GM21737 (cell line): ENCODE measurements at regions not wholly inside any gene's neighbourhood (a gene's known extent, or its start where the extent isn't known, plus 50 kb on each side); places are given as distances from the start of the nearest gene placed in this dataset.

ENCODE experiments used
- ATAC-seq: cut with Tn5 transposase; IDR thresholded peaks from one replicate; pipeline ENCODE4 v1.9.1; 2021; ENCODE audit warnings: mild to moderate bottlenecking, moderate library complexity; ENCODE audit not compliant: unreplicated experiment

- no peak for ATAC-seq
These were observed 64.0 kb downstream of the BMP2 start for GRCh38 chr20:6831461-6831860.

- no peak for ATAC-seq
These were observed 65.3 kb downstream of the BMP2 start for GRCh38 chr20:6832811-6833210.

- ATAC-seq, result no peak
These were observed 68.1 kb downstream of the BMP2 start for GRCh38 chr20:6835609-6836008.

- no peak for ATAC-seq
These were observed 69.4 kb downstream of the BMP2 start for GRCh38 chr20:6836821-6837374.

GRCh38 chr20:6837730-6838129, 70.2 kb downstream of the BMP2 start:
- no peak for ATAC-seq

GRCh38 chr20:6838181-6838826, 70.8 kb downstream of the BMP2 start:
- ATAC-seq, result no peak

- no peak for ATAC-seq
These were observed 73.6 kb downstream of the BMP2 start for GRCh38 chr20:6841128-6841527.

GRCh38 chr20:6845141-6845540, 77.7 kb downstream of the BMP2 start:
- ATAC-seq, result no peak

- no peak for ATAC-seq
These were observed 80.6 kb downstream of the BMP2 start for GRCh38 chr20:6848041-6848440.

- no peak for ATAC-seq
These were observed 81.5 kb downstream of the BMP2 start for GRCh38 chr20:6848992-6849391.

- ATAC-seq, result no peak
These were observed 83.7 kb downstream of the BMP2 start for GRCh38 chr20:6851136-6851535.

- no peak for ATAC-seq
These were observed 85.0 kb downstream of the BMP2 start for GRCh38 chr20:6852478-6852877.

- no peak for ATAC-seq
These were observed 87.6 kb downstream of the BMP2 start for GRCh38 chr20:6855104-6855503.

GRCh38 chr20:6855796-6856195, 88.3 kb downstream of the BMP2 start:
- no peak for ATAC-seq

GRCh38 chr20:6857927-6858326, 90.4 kb downstream of the BMP2 start:
- no peak for ATAC-seq

- ATAC-seq, result no peak
These were observed 95.9 kb downstream of the BMP2 start for GRCh38 chr20:6863355-6863754.

GRCh38 chr20:6863798-6864201, 96.3 kb downstream of the BMP2 start:
- no peak for ATAC-seq

GRCh38 chr20:6864740-6865139, 97.3 kb downstream of the BMP2 start:
- ATAC-seq, result no peak

- no peak for ATAC-seq
These were observed 99.3 kb downstream of the BMP2 start for GRCh38 chr20:6866741-6867140.

GRCh38 chr20:6868861-6869260, 101.4 kb downstream of the BMP2 start:
- no peak for ATAC-seq

- no peak for ATAC-seq
These were observed 103.1 kb downstream of the BMP2 start for GRCh38 chr20:6870559-6870958.

GRCh38 chr20:6877633-6878032, 110.1 kb downstream of the BMP2 start:
- no peak for ATAC-seq
